OCI-LY7 (cell line): ENCODE measurements at regions not wholly inside any gene's neighbourhood (a gene's known extent, or its start where the extent isn't known, plus 50 kb on each side); places are given as distances from the start of the nearest gene placed in this dataset.

Experiments
- CTCF ChIP-seq: fragments of 200-600 bp; sonication (generic); conservative IDR thresholded peaks from 2 replicates; pipeline ENCODE4 v1.5.1; 2014; ENCODE audit warnings: mild to moderate bottlenecking, antibody characterized with exemption, low read length, moderate library complexity, mixed read lengths
- EZH2phosphoT487 ChIP-seq: fragments of 200-600 bp; sonication (generic); IDR thresholded peaks from 2 replicates; pipeline ENCODE4 v1.6.1; 2018; ENCODE audit warnings: low read depth, borderline replicate concordance, mild to moderate bottlenecking, mixed run types, antibody characterized with exemption, low read length, moderate library complexity, mixed read lengths

GRCh38 chr6:134720353-134721059, 229.4 kb downstream of the ALDH8A1 start:
- TF ChIP-seq CTCF (no peak), EZH2phosphoT487 (no peak)
